ENCODE measurements at regions not wholly inside any gene's neighbourhood (a gene's known extent, or its start where the extent isn't known, plus 50 kb on each side); places are given as distances from the start of the nearest gene placed in this dataset.

DNA sequence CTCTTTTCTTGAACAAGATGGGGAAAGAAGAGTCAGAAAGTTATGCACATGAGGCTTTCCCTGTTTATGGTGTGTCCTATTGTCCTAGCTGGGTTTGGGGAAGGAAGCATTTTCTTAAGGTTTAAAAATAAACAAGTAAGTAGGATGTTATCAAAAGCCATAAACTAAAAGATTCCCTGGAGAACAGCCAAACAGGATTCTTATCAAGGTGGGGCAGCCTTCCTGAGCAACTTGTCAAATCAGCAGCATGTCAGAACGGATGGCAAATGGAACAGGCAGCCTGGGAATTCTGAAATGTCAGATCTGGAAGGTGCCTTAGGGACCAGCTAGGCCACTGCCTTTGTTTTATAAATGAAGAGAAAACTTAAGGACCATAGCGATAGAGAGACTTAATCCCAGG is 152.2 kb upstream of the RGS6 start:
- Histone ChIP-seq H3K4me1 (ENCODE audit: control insufficient read depth in 4 of 4, insufficient read depth in 4 of 4, low read length in 3 of 4) (no peaks in the 10 kb centered on the region), H3K4me3 (ENCODE audit: low read depth in 1 of 3, low read length in 3 of 3) (no peak overlapping the region), H3K27ac (ENCODE audit: low read depth in 1 of 2, low read length in 2 of 2) (no peak overlapping the region), H3K9ac (ENCODE audit: low read depth in 1 of 2, low read length in 2 of 2) (no peak overlapping the region), H3K27me3 (ENCODE audit: control insufficient read depth in 4 of 4, insufficient read depth in 4 of 4, low read length in 3 of 4) (no peaks in the 10 kb centered on the region), H3K36me3 (ENCODE audit: control insufficient read depth in 4 of 4, insufficient read depth in 3 of 4, low read depth in 1 of 4, low read length in 3 of 4) (no peaks in the 10 kb centered on the region), H3K9me3 (ENCODE audit: control insufficient read depth in 4 of 4, low read length in 3 of 4) (no peaks in the 10 kb centered on the region)
- 64% methylated on average over 2 of the region's 2 CpGs for WGBS
- TF ChIP-seq CTCF (IDR thresholded peaks at IDR 0.05; ENCODE audit: low read depth, low read length, missing input control) (no peak), YY1 (IDR thresholded peaks at IDR 0.05) (no peak), FOXA2 (IDR thresholded peaks at IDR 0.05) (no peak), RXRA (IDR thresholded peaks at IDR 0.05) (no peak), HNF4G (IDR thresholded peaks at IDR 0.05) (no peak), FOXA1 (IDR thresholded peaks at IDR 0.05) (no peak), MAX (IDR thresholded peaks at IDR 0.05) (no peak), TAF1 (conservative IDR thresholded peaks at IDR 0.05) (no peak), NR2F2 (IDR thresholded peaks at IDR 0.05) (no peak), GABPA (IDR thresholded peaks at IDR 0.05 in 1 of 2, conservative IDR thresholded peaks at IDR 0.05 in 1 of 2) (no peak), RAD21 (IDR thresholded peaks at IDR 0.05) (no peak), HNF4A (conservative IDR thresholded peaks at IDR 0.05) (no peak), JUND (IDR thresholded peaks at IDR 0.05) (no peak), EGR1 (IDR thresholded peaks at IDR 0.05; ENCODE audit: low read depth in 2 of 2) (no peak), ZBTB33 (IDR thresholded peaks at IDR 0.05) (no peak), ATF3 (IDR thresholded peaks at IDR 0.05) (no peak), SP1 (IDR thresholded peaks at IDR 0.05) (no peak)
- TF ChIP-seq, protein P1, sequence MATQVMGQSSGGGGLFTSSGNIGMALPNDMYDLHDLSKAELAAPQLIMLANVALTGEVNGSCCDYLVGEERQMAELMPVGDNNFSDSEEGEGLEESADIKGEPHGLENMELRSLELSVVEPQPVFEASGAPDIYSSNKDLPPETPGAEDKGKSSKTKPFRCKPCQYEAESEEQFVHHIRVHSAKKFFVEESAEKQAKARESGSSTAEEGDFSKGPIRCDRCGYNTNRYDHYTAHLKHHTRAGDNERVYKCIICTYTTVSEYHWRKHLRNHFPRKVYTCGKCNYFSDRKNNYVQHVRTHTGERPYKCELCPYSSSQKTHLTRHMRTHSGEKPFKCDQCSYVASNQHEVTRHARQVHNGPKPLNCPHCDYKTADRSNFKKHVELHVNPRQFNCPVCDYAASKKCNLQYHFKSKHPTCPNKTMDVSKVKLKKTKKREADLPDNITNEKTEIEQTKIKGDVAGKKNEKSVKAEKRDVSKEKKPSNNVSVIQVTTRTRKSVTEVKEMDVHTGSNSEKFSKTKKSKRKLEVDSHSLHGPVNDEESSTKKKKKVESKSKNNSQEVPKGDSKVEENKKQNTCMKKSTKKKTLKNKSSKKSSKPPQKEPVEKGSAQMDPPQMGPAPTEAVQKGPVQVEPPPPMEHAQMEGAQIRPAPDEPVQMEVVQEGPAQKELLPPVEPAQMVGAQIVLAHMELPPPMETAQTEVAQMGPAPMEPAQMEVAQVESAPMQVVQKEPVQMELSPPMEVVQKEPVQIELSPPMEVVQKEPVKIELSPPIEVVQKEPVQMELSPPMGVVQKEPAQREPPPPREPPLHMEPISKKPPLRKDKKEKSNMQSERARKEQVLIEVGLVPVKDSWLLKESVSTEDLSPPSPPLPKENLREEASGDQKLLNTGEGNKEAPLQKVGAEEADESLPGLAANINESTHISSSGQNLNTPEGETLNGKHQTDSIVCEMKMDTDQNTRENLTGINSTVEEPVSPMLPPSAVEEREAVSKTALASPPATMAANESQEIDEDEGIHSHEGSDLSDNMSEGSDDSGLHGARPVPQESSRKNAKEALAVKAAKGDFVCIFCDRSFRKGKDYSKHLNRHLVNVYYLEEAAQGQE (IDR thresholded peaks at IDR 0.05): no peak
- no peak for DNase-seq (ENCODE audit: low spot score)
